PC-3 (cell line): ENCODE measurements at regions not wholly inside any gene's neighbourhood (a gene's known extent, or its start where the extent isn't known, plus 50 kb on each side); places are given as distances from the start of the nearest gene placed in this dataset.

ENCODE experiments used
- ATAC-seq: fragments of 200-7000 bp; cut with Tn5 transposase; 2 replicates; pipeline ENCODE4 v1.9.1; 2020; ENCODE audit warnings: mild to moderate bottlenecking, moderate library complexity
- BruUV-seq: library from RNA; stranded (reverse); fragments of 400-500 nt; replicated peaks from 2 replicates; lab custom pipeline; 2021; lab: Mats Ljungman, UMichigan
- CTCF ChIA-PET: fragments of 300-600 bp; sonication (Branson Sonifier 250); formaldehyde crosslinking; loops from one replicate; lab custom pipeline; 2022; ENCODE audit warnings: antibody characterized with exemption; lab: Charles Lee
- POLR2A ChIA-PET: fragments of 300-600 bp; sonication (Branson Sonifier 250); formaldehyde crosslinking; loops from one replicate; lab custom pipeline; 2022; ENCODE audit warnings: antibody characterized with exemption; ENCODE audit not compliant: unreplicated experiment; lab: Charles Lee
- DNase-seq: peaks from one replicate; pipeline ENCODE4 v3.0.0-alpha.2; 2015
- H2AFZ ChIP-seq: fragments of 300-600 bp; sonication (generic); 2 replicates; pipeline ENCODE4 v1.6.0; 2016; ENCODE audit warnings: antibody characterized with exemption, low read length
- H3F3A ChIP-seq: fragments of 300-600 bp; sonication (generic); one replicate; pipeline ENCODE4 v1.6.0; 2017; ENCODE audit warnings: antibody characterized with exemption, low read length, control low read depth, mild to moderate bottlenecking; ENCODE audit not compliant: unreplicated experiment
- H3K27ac ChIP-seq: fragments of 300-600 bp; sonication (generic); 2 replicates; pipeline ENCODE4 v1.5.1; 2016; ENCODE audit warnings: mild to moderate bottlenecking, low read length
- H3K27me3 ChIP-seq: fragments of 300-600 bp; sonication (generic); 2 replicates; pipeline ENCODE4 v1.6.1; 2016; ENCODE audit warnings: low read length, mixed read lengths
- H3K36me3 ChIP-seq: fragments of 300-600 bp; sonication (generic); 2 replicates; pipeline ENCODE4 v1.6.1; 2016; ENCODE audit warnings: low read depth, mixed run types, low read length, mixed read lengths
- H3K4me1 ChIP-seq: fragments of 300-600 bp; sonication (generic); 2 replicates; pipeline ENCODE4 v1.5.1; 2016; ENCODE audit warnings: low read length; ENCODE audit not compliant: insufficient read depth
- H3K4me2 ChIP-seq: fragments of 300-600 bp; sonication (generic); 2 replicates; pipeline ENCODE4 v1.6.0; 2016; ENCODE audit warnings: low read length
- H3K4me3 ChIP-seq: fragments of 300-600 bp; sonication (generic); 2 replicates; pipeline ENCODE4 v1.5.1; 2016; ENCODE audit warnings: mild to moderate bottlenecking, low read length, mixed read lengths
- H3K79me2 ChIP-seq: fragments of 300-600 bp; sonication (generic); 2 replicates; pipeline ENCODE4 v1.6.1; 2017; ENCODE audit warnings: low read length, mixed read lengths
- H3K9ac ChIP-seq: fragments of 300-600 bp; sonication (generic); 2 replicates; pipeline ENCODE4 v1.6.0; 2016; ENCODE audit warnings: mild to moderate bottlenecking, low read length
- H3K9me2 ChIP-seq: fragments of 300-600 bp; sonication (generic); replicated peaks from 2 replicates; pipeline ENCODE4 v1.6.1; 2016; ENCODE audit warnings: mixed run types, low read length, mixed read lengths
- H3K9me3 ChIP-seq: fragments of 300-600 bp; sonication (generic); 2 replicates; pipeline ENCODE4 v1.6.1; 2016; ENCODE audit warnings: low read length, mixed read lengths
- H4K20me1 ChIP-seq: fragments of 300-600 bp; sonication (generic); 2 replicates; pipeline ENCODE4 v1.6.1; 2016; ENCODE audit warnings: low read length, mixed read lengths
- CTCF ChIP-seq: fragments of 300-600 bp; sonication (generic); conservative IDR thresholded peaks from 2 replicates; pipeline ENCODE4 v1.5.1; 2017; ENCODE audit warnings: antibody characterized with exemption, low read depth, mild to moderate bottlenecking, low read length
- EZH2 ChIP-seq: fragments of 300-600 bp; sonication (generic); IDR thresholded peaks from one replicate; pipeline ENCODE4 v1.6.1; 2017; ENCODE audit warnings: antibody characterized with exemption, mild to moderate bottlenecking, low read length; ENCODE audit not compliant: unreplicated experiment
- EZH2phosphoT487 ChIP-seq: fragments of 300-600 bp; sonication (generic); IDR thresholded peaks from 2 replicates; pipeline ENCODE4 v1.6.1; 2018; ENCODE audit warnings: mild to moderate bottlenecking, antibody characterized with exemption, low read length, borderline replicate concordance
- intact Hi-C: fragments of 100-400 bp; cut with micrococcal nuclease; formaldehyde crosslinking; loops from 2 replicates; pipeline ENCODE4 v1.9.0; 2023

- H3F3A ChIP-seq = no peaks in the 10 kb centered on the region
- POLR2A ChIA-PET = no interaction called here
- no peak for DNase-seq
These were observed 209.9 kb upstream of the CNTN3 start for GRCh38 chr3:74824366-74824765.

DNA sequence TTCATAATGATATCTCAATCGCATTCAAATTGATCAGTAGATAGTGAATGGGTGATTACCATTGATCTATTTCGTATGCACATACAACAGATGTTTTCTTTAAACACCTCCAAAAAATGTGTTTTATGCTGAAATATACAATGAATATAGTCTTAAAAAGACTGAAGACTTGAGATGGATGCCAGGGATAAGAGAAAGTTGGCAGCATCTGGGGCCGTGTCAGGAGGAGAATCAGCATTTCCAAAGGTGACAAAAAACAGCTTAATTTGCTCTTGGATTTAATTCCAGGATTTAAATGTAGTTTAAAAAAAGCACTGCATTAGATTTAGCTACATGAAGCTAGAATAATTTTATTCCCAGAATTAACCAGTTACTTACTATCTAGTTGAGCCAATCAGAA, 199.7 kb upstream of the CNTN3 start:
- no peak for TF ChIP-seq CTCF
- no peak for TF ChIP-seq EZH2
- TF ChIP-seq EZH2phosphoT487 = no peak
- ATAC-seq = no peak
- Histone ChIP-seq H2AFZ (no peak overlapping the region), H3K79me2 (no peaks in the 10 kb centered on the region), H3K9me3 (peaks cover 36% of the 10 kb centered on the region; the same call in 1 of the 2 replicates), H3K27ac (no peak overlapping the region), H4K20me1 (no peaks in the 10 kb centered on the region), H3K36me3 (no peaks in the 10 kb centered on the region), H3K27me3 (no peaks in the 10 kb centered on the region), H3K4me2 (no peak overlapping the region), H3F3A (no peaks in the 10 kb centered on the region), H3K4me1 (no peaks in the 10 kb centered on the region), H3K9ac (no peak overlapping the region), H3K4me3 (no peak overlapping the region), H3K9me2 (no peaks in the 10 kb centered on the region)
- intact Hi-C loops = no loop called here
- CTCF ChIA-PET = no interaction called here
- DNase-seq = no peak
- POLR2A ChIA-PET = no interaction called here
- BruUV-seq = no TSS peak

More at GRCh38 chr3:74824366-74824765, 209.9 kb upstream of the CNTN3 start:
- Histone ChIP-seq H2AFZ (no peak overlapping the region), H3K27ac (no peak overlapping the region), H3K27me3 (no peaks in the 10 kb centered on the region), H3K36me3 (no peaks in the 10 kb centered on the region), H3K4me2 (no peak overlapping the region), H3K4me1 (no peaks in the 10 kb centered on the region), H3K79me2 (no peaks in the 10 kb centered on the region), H3K4me3 (no peak overlapping the region), H3K9me3 (no peaks in the 10 kb centered on the region; the same call in 1 of the 2 replicates), H3K9me2 (no peaks in the 10 kb centered on the region), H3K9ac (no peak overlapping the region), H4K20me1 (no peaks in the 10 kb centered on the region)
- BruUV-seq = no TSS peak
- ATAC-seq = no peak
- intact Hi-C loops = no loop called here
- no peak for TF ChIP-seq EZH2phosphoT487
- CTCF ChIA-PET = no interaction called here

DNA sequence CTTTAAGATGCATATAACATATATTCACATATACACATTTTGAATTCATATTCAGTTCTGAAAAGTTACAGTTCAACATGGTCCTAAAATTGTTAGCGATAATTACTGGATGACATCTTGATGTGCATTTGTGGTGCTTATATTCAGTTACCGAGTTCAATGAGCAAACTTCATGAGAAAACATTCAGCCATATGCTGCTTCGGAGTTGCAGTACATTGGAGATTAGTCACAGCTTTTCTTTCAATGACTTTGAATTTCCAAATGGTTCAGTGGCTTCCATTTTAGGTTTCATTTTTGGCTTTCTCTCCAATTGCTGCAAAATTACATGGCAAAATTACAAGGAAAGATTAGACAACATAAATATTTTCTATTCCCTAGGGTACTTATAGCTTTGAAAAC, 198.3 kb upstream of the CNTN3 start:
- Histone ChIP-seq H3K9ac (no peak overlapping the region), H2AFZ (no peak overlapping the region), H3K4me3 (no peak overlapping the region), H3K27me3 (no peaks in the 10 kb centered on the region), H3K79me2 (no peaks in the 10 kb centered on the region), H3K9me2 (no peaks in the 10 kb centered on the region), H3F3A (no peaks in the 10 kb centered on the region), H4K20me1 (no peaks in the 10 kb centered on the region), H3K4me2 (no peak overlapping the region), H3K36me3 (no peaks in the 10 kb centered on the region), H3K4me1 (no peaks in the 10 kb centered on the region), H3K9me3 (peaks cover 41% of the 10 kb centered on the region; the same call in 1 of the 2 replicates), H3K27ac (no peak overlapping the region)
- BruUV-seq = no TSS peak
- intact Hi-C loops = no loop called here
- ATAC-seq = no peak
- TF ChIP-seq EZH2 = no peak
- no peak for TF ChIP-seq EZH2phosphoT487
- no peak for TF ChIP-seq CTCF
- CTCF ChIA-PET = no interaction called here
- DNase-seq = no peak
- POLR2A ChIA-PET = no interaction called here
